HG02759 (cell line): ENCODE measurements at regions not wholly inside any gene's neighbourhood (a gene's known extent, or its start where the extent isn't known, plus 50 kb on each side); places are given as distances from the start of the nearest gene placed in this dataset.
"Not testable (repeated sequence)": the region's sequence is repeated elsewhere in the genome, so short reads cannot be mapped to it uniquely, and the experiment has no call there.

ENCODE experiments used
- ATAC-seq: cut with Tn5 transposase; IDR thresholded peaks from one replicate; pipeline ENCODE4 v1.9.1; 2021; ENCODE audit warnings: mild to moderate bottlenecking, moderate library complexity; ENCODE audit not compliant: unreplicated experiment

DNA sequence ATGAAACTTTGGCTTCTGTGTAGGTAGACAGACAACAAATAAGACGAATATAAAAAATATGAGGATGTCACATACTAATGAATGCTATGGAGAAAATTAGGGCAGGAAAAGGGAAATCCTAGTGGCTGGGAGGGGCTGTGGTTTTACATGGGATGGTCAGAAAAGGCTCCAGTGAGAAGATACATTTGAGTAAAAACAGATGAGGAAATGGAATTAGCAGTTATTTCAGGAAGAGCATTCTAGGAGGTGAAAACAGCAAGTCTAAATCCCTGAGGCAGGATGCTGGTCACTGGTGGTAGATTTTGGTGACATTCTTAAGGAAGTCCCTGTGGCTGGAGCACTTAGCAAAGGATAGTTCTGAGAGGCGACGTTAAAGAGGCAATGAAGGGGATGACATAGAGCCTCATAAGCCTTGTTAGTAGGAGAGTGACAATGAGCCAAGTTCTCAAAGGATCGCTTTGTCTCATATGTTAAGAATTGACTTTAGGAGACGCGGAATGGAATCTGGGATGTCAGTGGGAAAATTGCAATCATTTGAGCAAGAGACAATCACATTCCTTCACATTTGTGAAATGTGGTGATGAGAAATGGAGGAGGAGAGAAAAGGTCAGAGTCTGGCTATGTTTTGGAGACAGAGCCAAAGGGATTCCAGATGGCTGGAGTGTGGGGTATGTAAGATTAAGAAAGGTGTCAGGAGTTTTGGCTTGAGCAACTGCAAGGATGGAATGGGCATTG lies 384.7 kb upstream of the FZD8 start:
- no peak for ATAC-seq

DNA sequence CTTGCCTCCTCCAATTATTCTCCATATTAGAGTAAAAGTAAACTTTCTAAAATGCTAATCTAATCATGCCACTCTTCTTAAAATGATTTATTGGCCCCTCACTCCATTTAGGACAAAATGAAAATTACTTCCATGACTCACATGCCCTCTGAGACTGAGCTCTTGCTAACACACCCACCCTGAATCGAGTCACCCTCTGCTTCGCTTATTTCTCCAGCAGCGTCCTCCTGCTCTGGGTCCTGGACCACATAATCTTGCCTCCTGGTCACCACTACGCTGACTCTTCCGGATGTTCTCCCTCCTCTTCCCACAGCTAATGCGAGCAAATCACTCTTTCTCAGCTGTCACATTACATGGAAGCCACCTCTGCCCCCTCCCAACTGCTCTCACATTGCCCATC lies 384.0 kb upstream of the FZD8 start:
- no peak for ATAC-seq

DNA sequence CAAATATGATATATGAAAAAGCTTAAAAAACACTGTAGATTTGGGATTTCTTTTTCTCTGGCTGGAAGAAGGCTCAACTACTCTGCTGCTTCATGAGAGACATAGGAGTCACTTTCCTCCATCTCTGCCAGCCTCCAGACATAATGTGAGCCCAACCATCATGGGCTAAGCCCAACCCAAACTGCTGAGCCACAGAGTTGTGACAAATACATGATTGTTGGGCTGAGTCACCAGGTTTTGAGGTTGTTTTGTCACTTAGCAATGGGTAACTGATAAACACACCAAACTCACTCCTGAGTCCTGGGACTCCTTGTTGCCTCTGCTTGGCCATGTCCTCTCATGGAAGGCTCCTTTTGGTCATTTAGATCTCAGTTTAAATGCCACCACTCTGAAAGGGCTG lies 381.8 kb upstream of the FZD8 start:
- ATAC-seq: no peak

DNA sequence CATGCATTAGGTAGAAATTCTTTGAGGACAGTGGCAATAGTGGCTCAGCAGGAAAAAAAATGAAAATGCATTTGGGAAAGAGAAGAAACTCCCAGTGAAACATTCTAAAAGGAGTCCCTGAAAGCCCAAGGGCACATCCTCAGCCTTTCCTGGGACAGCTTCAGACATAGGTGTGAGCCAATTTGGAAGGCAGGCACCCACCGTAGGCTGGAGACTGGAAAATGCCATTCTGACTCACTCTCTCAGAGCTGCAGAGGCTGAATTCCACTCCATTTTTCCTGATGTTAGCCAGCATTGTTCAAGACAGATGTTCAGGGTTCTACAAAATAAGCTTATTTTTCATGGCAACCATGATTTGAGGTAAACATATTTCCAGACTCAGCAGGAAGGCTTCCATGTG lies 379.0 kb upstream of the FZD8 start:
- no peak for ATAC-seq

DNA sequence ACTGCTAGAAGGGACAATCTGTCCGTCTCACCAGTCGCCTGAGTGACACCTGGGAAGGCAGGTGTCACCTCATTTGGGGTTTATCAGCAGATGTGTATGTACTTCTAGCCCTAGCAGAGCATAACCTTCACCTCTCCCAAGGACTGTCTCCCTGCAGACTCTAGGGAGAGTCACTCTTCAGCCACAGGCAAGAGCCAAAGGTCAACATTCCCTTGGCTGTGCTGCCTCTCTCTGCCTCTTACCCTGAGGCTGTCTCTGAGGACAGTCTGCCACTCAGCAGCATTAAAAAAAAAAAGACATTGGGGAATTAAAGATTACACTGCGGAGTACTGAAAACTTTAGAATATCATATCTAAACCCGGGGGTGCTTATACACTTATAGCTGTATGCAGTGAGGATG lies 377.7 kb upstream of the FZD8 start:
- ATAC-seq: no peak

DNA sequence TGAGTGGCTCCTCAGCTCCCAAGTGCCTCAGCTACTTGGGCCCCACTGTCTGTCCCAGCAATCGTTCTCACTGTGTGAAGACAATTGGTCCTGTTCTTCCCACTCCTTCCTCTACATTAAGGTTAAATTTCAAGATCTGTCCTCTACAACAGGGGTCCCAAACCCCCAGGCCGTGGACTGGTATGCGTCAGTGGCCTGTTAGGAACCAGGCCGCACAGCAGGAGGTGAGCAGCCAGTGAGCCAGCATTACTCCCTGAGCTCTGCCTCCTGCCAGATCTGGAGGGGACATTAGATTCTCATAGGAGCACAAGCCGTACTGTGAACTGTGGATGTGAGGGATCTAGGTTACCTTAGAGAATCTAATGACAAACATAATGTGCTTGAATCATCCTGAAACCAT lies 376.9 kb upstream of the FZD8 start:
- no peak for ATAC-seq

DNA sequence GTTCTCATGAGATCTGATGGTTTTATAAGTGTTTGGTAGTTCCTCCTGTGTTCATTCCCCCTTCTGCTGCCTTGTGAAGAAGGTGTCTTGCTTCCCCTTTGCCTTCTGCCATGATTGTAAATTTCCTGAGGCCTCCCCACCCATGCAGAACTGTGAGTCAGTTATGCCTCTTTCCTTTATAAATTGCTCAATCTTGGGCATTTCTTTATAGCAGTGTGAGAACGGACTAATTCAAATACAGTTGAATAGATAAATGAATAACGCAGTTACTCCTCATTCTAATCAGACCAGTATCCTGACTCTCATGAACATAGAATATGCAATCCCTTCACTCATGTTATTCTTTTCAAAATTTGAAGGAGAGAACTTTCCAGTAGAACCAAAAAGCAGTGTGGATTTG lies 375.0 kb upstream of the FZD8 start:
- no peak for ATAC-seq

DNA sequence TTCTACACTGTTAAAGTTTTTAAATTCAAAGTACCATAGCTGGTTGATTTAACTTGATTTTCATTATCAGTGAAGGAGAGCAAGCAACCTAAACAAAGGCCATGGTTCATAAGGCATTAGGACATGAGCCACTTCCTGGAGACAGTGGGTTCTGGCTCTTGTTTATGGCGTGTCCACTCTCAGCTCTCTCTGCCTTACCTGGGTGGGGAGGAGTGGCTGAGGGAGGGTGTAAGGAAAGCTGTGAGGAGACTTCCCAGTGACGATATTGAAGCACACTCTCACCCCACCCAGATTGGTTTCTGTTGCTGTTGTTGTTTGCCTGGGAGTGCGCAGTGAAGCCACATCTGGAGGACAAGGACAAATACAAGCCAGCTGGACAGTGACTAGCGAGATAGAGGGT lies 365.3 kb upstream of the FZD8 start:
- no peak for ATAC-seq

DNA sequence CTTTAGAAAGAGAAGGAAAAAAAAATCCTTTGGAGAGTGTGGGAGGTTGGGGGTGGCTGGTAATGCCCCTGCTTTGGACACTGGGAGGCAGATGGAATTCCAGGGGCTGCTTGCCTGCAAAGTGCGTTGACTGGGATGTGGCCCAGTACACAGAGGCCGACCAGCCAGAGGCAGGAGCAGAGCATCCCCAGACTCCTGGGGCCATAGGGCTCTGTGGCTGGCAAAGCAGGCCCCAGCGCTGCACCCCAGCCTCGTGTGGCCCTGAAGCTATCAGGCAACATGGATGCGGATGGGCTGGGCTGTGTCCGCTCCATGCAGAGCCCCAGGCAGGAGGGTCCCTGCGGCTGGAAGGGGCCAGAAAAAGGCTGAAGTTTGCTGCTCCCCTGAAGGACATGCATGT lies 361.6 kb upstream of the FZD8 start:
- no peak for ATAC-seq

DNA sequence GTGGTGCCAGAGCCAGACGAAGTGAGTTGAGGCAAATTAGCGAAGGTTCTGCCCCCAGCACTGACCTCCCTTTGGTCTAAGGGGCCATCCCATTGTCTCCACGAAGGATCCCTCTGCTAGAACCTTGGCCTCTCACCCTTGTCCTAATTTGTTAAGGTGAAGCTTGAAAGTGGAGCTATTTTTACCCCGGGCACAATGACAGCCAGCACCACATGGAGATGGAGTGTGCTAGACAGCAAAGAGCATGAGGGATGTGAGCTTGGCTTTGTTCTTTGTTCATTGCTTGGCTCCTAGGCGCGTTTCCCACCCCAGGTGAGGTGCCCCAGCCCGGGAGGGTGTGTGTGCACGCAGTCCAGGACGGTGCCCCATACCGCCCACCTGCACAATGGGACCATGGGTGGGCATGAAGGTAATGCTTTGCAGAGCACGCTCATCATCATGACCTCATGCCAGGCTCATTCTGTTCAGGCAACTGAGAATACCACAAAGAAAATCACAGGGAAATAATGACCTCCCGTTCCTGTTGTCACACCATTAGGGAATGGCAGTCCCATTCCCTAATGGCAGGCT lies 361.0 kb upstream of the FZD8 start:
- no peak for ATAC-seq

DNA sequence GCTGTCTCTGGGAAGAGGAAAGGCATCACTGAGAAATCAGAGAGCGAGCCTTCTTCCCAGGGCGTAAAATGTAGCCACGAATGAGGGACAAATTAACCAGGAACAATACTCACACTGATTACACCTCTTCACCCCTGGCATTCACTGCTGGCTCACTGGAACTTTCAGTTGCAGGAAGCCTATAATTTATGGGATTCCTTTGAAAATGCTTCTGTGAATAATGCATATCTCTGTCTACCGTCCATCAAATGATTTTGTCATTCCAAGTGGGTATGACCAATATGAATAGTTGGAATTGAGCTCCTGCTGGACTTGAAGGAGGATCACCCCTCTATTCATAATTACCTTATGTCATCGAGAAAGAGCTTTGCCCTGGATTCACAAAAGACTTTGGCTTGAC lies 360.3 kb upstream of the FZD8 start:
- no peak for ATAC-seq

DNA sequence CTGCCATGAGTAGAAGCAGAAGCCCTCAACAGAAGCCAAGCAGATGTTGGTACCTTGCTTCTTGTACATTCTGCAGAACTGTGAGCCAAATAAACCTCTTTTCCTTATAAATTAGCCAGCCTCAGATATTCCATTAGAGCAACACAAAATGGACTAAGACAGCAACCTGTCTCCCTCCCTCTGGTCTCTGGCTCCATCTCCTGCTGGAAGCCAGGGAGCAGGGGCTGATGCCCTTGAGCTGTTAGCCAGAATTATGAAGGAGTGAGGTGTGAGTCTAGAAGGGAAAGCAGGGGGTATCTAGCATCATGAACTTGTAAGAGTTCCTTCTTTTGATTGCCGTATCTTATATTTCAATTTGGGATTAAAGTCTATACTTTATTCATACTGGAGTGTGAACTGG lies 358.7 kb upstream of the FZD8 start:
- ATAC-seq: not testable (repeated sequence)

DNA sequence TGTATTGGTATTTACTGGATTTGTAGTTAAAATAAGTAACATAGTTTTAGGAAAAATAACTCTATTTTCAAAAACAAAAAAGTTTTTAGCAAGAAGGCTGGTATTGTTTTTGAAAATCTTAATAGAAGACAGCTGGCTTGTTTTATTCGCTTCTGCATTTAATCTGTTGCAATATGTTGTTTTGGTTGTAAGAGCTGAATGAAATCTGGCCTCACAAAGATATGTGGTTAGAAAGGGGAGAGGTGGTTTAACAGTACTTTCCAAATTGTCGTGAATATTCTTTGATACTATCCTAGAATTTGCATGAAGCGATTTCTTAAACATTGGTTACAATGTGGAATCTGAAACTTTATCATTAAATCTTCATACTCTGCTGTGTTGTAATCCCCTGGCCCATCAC lies 355.9 kb upstream of the FZD8 start:
- ATAC-seq: no peak

DNA sequence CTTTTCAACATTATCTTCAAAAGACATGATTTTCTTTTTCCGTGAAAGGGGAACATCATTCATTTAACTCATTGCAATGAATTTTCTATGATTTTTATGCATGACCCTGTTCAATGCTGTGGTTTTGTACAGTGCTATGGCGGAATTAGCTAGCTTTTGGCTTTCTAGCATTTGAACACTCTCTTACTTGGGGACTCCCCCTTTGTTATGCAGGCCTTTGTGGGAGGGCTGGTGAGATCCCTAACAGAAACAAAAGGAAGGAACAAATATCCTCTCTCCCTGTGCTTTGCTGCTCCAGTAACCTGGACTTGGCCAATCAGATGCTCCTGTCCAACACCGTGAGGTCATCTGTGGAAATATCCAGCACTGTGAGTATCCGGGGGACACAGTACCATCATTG lies 353.4 kb upstream of the FZD8 start:
- no peak for ATAC-seq

DNA sequence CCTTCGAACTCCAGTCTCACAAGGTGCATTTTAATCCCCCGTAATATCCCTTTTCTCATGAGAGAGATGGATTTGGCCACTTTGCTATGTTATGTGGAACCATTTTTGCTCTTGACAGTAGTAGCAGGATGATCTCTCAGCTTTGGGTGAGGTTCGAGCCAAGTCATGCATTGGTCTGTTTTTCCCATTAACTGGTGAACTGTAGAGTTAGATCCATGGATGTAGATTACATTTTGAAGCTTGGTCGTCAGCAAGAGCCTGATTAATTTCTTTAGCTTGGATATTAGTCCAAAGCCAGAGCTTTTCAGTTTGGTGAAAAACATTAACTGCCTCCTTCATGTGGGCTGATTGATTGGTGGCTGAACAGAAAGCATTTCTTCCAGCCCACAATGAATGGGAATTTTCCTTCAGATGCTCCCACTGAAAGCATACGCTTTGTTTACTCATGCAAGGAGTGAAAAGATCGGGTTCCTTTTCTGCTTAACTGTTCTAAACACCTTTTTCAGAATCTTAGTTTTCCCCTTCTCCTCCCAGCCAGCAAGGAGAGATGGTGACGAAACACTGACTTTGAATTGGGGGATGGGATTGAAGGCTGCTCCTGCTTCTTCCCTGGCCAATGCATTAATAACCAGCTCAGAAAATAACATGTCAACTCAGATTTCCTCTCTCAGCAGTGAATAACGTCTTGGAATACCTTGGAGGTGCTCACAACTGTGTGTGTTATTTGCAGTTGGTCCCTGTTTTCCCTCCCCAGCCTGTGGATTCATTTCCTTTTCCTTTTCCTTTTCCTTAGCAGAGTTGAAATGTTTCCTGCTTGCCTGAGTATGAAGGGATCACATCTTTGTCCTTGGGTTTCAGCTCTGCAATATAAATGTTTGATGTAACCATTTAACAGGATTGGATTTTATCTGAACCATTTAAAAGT lies 351.8 kb upstream of the FZD8 start:
- ATAC-seq: no peak

DNA sequence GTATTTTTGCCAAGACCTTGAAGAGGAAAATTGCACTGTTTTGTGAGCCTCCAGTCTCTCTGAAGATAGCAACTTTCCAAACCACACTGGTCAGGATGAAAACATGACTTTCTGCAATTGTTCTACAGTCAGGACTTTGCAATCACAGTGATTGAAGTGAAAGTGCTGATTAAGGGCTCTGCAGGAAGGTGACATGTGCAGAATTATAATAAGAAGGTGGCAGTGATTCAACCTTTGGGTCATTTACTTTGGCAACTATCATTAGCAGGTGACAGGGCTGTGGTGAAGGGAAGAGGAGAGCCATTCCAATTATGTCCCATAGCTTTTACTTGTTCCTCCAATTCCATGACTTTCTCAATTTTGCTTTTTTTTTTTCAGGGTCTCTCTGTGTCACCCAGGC lies 350.0 kb upstream of the FZD8 start:
- no peak for ATAC-seq

DNA sequence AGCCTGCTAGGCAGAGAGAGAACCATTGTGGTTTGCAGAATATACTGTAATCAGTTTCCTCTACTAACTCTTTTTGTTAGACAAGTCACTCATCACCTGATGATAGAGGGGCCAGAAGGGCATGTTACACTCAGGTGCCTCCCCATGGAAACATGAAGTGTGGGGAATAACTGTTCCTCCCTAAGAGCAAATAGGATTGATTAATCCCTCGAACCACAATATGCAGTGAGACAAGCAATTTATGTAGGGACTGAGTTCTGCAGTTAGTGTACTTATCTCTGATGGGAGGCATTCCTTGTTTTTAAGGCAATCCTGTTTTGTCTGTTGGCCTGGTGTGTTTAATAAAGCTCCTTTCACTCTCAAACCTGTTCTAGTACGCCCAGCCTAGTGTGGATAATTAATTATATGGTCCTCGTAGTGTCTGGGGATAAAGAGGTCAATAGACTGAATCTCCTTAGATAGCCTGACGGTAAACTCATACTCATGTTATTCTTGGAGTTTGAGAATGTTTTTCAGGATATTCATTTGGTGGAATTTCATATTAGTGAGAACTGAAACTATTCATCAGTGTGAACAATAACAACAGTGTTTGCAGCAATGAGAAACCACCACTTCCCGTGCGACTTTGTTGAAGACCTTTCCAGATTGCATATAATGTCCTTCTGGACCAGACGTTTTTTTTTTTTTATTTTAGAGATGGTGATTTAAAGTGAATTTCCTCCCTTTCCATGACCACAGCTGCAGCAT lies 344.8 kb upstream of the FZD8 start:
- ATAC-seq: no peak

DNA sequence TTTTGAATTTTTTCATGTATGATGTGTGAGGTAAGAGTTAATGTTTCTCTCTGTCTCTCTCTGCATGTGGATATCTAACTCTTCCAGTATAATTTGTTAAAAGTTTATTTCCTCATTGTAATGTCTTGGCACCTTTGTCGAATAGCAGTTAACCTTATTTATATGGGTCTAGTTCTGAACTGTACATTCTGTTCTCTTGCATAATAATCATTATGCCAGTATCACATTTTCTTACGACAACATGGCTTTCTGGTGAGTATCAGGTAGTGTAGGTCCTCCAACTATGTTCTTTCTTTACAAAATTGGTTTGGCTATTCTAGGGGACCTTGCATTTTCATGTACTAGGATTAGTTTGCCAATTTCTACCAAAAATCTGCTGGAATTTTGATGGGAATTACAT lies 337.0 kb upstream of the FZD8 start:
- no peak for ATAC-seq

DNA sequence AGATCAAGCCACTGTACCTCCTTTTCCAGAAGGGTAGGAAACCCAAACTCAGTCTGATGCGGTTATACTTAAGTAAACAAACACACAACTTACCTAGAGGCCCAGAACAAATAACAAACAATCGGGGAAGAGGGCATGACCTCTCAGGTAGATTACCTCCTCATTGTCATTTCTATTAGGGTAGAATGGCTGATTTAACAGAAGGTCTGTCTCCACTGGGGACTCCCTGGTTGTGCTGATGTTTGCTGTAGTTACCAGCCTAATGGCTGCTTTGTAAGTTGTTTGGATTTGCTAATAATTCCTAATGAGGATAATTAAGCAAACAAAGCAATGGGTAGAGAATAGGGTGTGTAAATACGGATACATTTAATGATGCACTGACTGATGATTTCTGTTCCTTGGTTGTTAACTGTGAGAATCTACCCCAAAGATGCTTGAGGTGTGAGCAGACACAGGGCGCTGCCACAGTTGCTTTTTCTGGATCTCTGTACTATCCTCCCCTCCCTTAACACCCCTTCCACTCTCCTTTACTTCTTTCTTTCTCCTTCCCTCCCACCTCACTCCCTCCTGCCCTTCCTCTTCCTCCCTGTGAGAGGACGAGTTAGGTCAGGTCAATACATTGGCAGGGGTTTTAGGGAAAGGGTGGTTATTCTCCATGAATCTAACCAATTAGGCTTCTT lies 332.0 kb upstream of the FZD8 start:
- not testable (repeated sequence) for ATAC-seq

DNA sequence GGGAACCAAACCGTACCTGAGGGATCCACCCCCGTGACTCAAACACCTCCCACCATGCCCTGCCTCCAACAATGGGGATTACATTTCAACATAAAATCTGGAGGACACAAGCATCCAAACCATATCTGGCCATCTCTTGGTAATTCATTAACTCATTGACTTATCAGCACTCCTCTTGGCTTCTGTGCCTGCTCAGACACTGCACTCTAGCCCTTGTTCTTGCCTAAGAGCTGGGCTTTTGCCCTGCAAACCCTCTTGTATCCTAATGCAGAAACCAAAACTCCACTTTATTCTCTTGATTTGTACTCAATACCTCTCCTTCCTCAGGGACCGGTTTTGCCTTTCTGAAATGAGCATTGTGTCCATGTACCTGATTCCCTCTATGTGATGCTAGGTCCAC lies 330.2 kb upstream of the FZD8 start:
- ATAC-seq: no peak

DNA sequence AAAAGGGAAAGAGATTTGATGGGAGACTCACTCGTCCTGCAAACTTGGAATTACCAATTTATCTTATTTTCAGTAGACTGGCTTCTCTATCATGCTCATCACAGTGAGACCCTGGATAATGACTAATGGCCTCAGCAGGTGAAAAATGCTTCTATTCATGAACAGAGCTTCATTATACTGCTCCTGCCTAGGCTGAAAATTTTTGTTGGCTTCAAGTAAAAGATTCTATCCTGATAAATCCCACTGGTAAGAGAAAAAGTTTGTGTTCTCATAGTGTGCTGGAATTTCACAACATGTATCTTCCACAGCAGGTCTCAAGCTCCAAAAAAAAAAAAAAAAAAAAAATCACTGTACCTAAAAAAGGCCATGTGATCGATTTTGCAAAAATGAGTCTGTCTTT lies 329.3 kb upstream of the FZD8 start:
- ATAC-seq: no peak
